GM18861 (cell line): ENCODE measurements at regions not wholly inside any gene's neighbourhood (a gene's known extent, or its start where the extent isn't known, plus 50 kb on each side); places are given as distances from the start of the nearest gene placed in this dataset.
"Not testable (repeated sequence)": the region's sequence is repeated elsewhere in the genome, so short reads cannot be mapped to it uniquely, and the experiment has no call there.

Experiments
- ATAC-seq: cut with Tn5 transposase; IDR thresholded peaks from one replicate; pipeline ENCODE4 v1.9.1; 2021; ENCODE audit not compliant: unreplicated experiment

DNA sequence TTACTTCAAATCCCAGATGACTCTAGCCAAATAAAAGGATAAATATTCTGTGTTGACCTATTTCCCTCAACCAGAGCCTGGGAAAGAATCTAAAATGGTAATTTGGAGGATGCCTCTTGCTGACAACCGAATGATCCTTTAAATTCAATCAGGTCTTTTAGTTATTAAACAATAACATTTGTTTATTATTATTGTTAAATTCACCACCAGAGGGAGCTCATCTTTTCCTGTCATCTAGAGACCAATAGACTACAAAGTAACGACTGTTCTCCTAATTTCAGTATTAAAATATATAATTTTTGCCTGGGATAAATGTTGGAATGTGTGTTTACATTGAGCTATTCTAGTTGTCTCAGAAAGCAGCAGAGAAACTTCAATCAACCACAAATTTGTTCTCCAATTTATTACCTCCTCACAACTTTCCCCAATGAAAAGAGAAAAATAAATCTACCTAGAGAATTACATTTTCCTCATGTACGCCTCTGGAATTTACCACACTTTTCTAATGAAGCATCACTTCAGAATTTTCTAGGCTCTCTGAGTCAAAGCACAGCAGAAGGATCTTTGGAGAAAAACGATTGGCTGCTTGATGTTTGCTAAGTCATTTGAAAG is 142.7 kb downstream of the SCG2 start:
- no peak for ATAC-seq

- no peak for ATAC-seq
Observed at GRCh38 chr2:223460209-223460608, 142.0 kb downstream of the SCG2 start.

DNA sequence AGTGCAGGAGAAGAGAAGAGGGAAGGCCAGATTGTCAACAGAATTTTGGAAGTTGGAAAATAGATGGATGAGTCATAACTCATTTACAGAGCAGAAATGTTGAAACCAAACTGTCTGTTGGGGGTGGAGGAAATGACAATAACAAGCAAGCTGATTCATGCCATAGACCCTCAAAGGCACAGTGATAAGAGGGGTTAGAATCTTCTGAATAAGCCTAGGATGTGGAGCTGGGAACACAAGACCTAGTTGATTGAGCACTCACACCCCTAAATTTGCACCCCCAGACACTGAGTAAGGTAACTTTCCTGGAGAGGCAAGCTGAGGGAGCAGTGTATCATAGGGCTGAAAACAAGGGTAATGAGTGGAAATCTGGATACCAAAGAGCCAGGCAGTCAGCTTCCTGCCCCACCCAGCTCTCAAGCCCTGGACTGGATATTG is 141.4 kb downstream of the SCG2 start:
- no peak for ATAC-seq

- no peak for ATAC-seq
Observed at GRCh38 chr2:223464071-223464470, 138.1 kb downstream of the SCG2 start.

DNA sequence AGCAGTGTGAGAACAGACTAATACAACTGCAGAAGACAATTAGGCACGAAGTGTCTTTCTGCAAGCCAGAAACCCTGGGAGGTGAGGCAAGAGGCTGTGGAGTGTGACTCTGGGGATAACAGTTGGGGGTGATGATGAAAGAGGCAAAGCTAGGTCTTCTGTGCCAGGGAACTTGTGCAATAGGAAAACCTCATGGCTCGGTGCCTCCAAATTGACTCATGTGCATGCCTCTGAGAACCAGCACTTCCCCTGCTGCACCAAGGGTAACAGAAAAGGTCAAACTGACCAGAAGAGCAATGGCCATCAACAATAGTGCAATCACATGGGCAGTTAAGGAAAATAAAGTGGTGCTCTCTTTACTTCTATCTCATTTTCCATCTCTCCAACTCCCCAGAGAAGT is 136.4 kb downstream of the SCG2 start:
- ATAC-seq = no peak

- no peak for ATAC-seq
Observed at GRCh38 chr2:223467196-223467595, 135.0 kb downstream of the SCG2 start.

- no peak for ATAC-seq
Observed at GRCh38 chr2:223469270-223470046, 132.7 kb downstream of the SCG2 start.

DNA sequence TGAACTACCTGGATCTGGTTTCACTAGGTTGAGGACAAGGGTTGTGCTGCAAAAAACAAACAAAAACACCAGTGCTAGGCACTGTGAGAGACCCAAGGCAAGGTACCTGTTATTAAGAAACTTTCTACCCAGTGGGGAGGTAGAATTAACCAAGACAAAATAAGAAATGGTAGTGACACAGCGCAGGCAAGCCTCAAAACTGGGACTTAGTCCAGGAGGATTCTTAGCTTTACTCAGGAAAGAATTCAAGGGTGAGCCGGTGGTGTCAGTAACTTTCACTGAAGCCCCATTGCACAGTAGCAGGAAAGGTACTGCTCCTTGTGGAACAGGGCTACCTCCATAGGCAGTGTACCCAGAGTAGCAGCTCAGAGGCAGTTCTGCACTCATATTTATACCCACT is 131.6 kb downstream of the SCG2 start:
- no peak for ATAC-seq

DNA sequence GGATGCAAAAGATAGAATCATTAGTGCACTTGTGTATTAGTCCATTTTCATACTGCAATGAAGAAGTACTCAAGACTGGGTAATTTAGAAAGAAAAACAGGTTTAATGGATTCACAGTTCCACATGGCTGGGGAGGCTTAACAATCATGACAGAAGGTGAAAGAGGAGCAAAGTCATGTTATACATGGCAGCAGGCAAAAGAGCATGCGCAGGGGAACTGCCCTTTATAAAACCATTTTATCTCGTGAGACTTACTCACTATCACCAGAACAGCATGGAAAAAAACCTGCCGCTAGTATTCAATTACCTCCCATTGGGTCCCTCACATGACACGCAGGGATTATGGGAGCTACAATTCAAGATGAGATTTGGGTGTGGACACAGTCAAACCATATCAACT is 129.4 kb downstream of the SCG2 start:
- no peak for ATAC-seq

GRCh38 chr2:223474893-223475292 is 127.3 kb downstream of the SCG2 start:
- ATAC-seq = no peak

- ATAC-seq = no peak
Observed at GRCh38 chr2:223475901-223476300, 126.3 kb downstream of the SCG2 start.

- ATAC-seq = no peak
Observed at GRCh38 chr2:223477318-223477717, 124.8 kb downstream of the SCG2 start.

DNA sequence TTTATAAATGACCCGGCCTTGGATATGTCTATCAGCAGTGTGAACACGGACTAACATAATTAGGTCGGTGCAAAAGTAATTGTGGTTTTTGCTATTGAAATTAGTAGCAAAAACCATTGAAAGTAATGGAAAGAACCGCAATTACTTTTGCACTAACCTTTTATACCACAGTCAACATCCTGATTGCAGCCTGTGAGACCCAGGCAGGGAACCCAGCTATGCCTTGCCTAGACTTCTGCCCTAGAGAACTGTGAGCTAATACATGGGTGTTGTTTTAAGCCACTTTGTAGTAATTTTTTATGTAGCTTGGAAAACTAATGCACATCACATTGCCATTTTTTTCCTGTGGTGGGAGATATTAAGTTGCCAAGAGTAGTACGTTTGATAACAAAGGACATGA is 120.7 kb downstream of the SCG2 start:
- no peak for ATAC-seq

GRCh38 chr2:223486751-223487150 is 115.4 kb downstream of the SCG2 start:
- ATAC-seq = no peak

- ATAC-seq = no peak
Observed at GRCh38 chr2:223487214-223487846, 114.8 kb downstream of the SCG2 start.

DNA sequence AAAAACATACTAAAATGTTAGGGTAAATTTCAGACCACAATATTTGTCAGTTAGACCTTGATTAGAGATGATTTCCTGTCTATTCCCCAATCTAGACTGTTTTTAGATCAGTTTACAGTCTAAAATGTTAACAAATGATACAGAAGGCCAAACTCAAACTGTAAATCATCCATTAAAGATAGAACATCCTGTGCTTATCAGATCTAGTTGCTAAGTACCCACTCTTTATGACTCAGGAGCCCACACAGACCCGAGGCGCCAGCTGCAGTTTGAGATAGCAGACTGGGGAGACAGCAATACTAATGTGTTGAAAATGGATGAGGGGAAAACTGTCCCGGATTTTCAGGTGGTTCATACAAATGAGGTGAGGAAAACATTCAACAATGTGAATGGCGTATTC is 113.3 kb downstream of the SCG2 start:
- ATAC-seq = peak; percentile 57

GRCh38 chr2:223494496-223494895 is 107.7 kb downstream of the SCG2 start:
- peak; percentile 89 for ATAC-seq

GRCh38 chr2:223494942-223495341 is 107.2 kb downstream of the SCG2 start:
- ATAC-seq = peak; percentile 25

- ATAC-seq = not testable (repeated sequence)
Observed at GRCh38 chr2:223496853-223497252, 105.3 kb downstream of the SCG2 start.

DNA sequence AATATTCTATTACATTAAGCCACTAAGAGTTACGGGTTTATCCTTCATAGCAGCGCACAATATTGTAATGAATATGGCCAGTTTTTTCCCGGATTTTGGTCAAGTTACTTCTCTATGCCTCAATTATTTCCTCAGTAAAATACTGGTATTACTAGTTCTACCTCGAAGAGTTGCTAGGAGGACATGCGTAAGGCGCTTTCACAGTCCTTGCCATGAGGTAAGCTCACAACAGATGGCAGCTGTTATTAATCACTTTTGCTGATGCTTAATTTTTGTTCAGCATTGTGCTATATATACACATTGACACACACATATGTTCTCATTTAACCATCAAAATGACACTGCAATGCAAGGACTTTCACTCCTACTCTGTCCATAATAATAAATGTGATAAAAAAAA is 101.5 kb downstream of the SCG2 start:
- no peak for ATAC-seq

DNA sequence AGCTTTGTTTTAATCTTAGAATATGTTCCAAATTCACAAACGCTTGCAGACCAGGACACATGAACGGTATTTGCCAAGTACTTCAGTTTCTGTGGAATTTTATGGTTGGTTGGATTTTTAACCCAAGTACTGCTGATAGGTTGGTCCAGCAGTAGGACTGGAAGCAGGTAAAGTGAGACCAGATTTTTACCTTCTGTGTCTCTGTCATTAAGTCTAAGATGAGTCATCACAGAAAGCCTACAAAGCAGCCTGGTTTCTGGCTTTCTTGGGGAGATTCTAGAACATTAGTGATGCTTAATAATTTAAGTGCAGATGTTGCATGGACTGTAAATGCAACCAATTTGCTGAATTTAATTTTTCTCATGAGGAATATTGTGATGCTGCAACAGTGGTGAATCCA is 100.5 kb downstream of the SCG2 start:
- no peak for ATAC-seq

DNA sequence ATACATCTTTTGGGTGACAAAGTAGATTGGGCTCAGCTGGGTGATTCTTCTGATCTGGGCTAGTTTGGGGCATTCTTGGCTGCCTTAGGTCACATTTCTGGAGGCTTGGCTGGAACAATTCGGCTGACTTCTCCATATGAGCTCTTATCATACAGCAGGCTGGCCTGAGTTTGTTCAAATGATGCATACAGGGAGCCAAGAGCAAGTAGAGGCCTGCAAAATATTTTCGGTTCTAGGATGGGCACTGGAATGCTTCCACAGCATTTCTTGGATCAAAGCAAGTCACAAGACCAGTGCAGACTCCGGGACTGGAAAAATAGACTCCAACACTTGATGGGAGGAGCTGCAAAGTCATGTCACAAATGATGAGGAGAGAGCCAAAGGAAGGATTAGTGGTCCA is 98.4 kb downstream of the SCG2 start:
- no peak for ATAC-seq
